C4-2B (cell line): ENCODE measurements at regions not wholly inside any gene's neighbourhood (a gene's known extent, or its start where the extent isn't known, plus 50 kb on each side); places are given as distances from the start of the nearest gene placed in this dataset.

Experiments used
- ZFX ChIP-seq: fragments of 450-650 bp; IDR thresholded peaks from 2 replicates; pipeline ENCODE4 v1.6.1; 2017
- TF ChIP-seq, protein P1 (sequence below): fragments of 450-650 bp; conservative IDR thresholded peaks from 2 replicates; pipeline ENCODE4 v1.5.1; 2017; ENCODE audit warnings: mild to moderate bottlenecking

DNA sequence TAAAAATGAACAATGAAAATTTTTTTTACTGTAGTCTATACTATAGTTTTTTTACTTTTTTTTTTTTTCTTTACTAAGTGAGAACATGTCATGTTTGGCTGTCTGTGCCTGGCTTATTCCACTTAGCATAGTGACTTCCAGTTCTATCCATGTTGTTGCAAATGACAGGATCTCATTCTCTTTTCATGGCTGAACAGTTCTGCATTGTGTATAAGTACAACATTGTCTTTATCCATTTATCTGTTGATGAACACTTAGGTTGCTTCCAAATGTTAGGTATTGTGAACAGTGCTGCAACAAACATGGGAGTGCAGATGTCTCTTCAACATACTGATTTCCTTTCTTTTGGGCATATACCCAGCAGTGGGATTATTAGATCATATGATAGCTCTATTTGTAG, 88.1 kb upstream of the CCDC90B start:
- TF ChIP-seq, protein P1, sequence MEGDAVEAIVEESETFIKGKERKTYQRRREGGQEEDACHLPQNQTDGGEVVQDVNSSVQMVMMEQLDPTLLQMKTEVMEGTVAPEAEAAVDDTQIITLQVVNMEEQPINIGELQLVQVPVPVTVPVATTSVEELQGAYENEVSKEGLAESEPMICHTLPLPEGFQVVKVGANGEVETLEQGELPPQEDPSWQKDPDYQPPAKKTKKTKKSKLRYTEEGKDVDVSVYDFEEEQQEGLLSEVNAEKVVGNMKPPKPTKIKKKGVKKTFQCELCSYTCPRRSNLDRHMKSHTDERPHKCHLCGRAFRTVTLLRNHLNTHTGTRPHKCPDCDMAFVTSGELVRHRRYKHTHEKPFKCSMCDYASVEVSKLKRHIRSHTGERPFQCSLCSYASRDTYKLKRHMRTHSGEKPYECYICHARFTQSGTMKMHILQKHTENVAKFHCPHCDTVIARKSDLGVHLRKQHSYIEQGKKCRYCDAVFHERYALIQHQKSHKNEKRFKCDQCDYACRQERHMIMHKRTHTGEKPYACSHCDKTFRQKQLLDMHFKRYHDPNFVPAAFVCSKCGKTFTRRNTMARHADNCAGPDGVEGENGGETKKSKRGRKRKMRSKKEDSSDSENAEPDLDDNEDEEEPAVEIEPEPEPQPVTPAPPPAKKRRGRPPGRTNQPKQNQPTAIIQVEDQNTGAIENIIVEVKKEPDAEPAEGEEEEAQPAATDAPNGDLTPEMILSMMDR: no peak
- TF ChIP-seq ZFX: no peak
